ENCODE measurements at regions not wholly inside any gene's neighbourhood (a gene's known extent, or its start where the extent isn't known, plus 50 kb on each side); places are given as distances from the start of the nearest gene placed in this dataset.

- no peak for DNase-seq (ENCODE audit: low spot score)
Measured at GRCh38 chr6:21997119-21998037, 299.5 kb downstream of the PRL start.

- DNase-seq (ENCODE audit: low spot score): no peak
Measured at GRCh38 chr6:21998582-21998981, 298.3 kb downstream of the PRL start.

- DNase-seq (ENCODE audit: low spot score): peak; percentile 18
Measured at GRCh38 chr6:21999012-21999528, 297.8 kb downstream of the PRL start.

- no peak for DNase-seq (ENCODE audit: low spot score)
Measured at GRCh38 chr6:21999741-22000140, 297.1 kb downstream of the PRL start.

GRCh38 chr6:22001396-22002027 lies 295.3 kb downstream of the PRL start:
- no peak for DNase-seq (ENCODE audit: low spot score)

- DNase-seq (ENCODE audit: low spot score): no peak
Measured at GRCh38 chr6:22003287-22003686, 293.5 kb downstream of the PRL start.

GRCh38 chr6:22006795-22007194 lies 290.0 kb downstream of the PRL start:
- DNase-seq (ENCODE audit: low spot score): no peak

GRCh38 chr6:22007469-22007868 lies 289.4 kb downstream of the PRL start:
- no peak for DNase-seq (ENCODE audit: low spot score)

GRCh38 chr6:22008248-22008836 lies 288.5 kb downstream of the PRL start:
- DNase-seq (ENCODE audit: low spot score): no peak

GRCh38 chr6:22010102-22010501 lies 286.7 kb downstream of the PRL start:
- no peak for DNase-seq (ENCODE audit: low spot score)

- no peak for DNase-seq (ENCODE audit: low spot score)
Measured at GRCh38 chr6:22015216-22015615, 281.6 kb downstream of the PRL start.

- no peak for DNase-seq (ENCODE audit: low spot score)
Measured at GRCh38 chr6:22015944-22016343, 280.9 kb downstream of the PRL start.

- DNase-seq (ENCODE audit: low spot score): no peak
Measured at GRCh38 chr6:22017272-22017671, 279.6 kb downstream of the PRL start.

- no peak for DNase-seq (ENCODE audit: low spot score)
Measured at GRCh38 chr6:22017766-22018165, 279.1 kb downstream of the PRL start.

GRCh38 chr6:22019857-22020256 lies 277.0 kb downstream of the PRL start:
- DNase-seq (ENCODE audit: low spot score): no peak

- DNase-seq (ENCODE audit: low spot score): peak; percentile 31
Measured at GRCh38 chr6:22020299-22021003, 276.4 kb downstream of the PRL start.

GRCh38 chr6:22021966-22022365 lies 274.9 kb downstream of the PRL start:
- no peak for DNase-seq (ENCODE audit: low spot score)

GRCh38 chr6:22023937-22024336 lies 272.9 kb downstream of the PRL start:
- no peak for DNase-seq (ENCODE audit: low spot score)

- no peak for DNase-seq (ENCODE audit: low spot score)
Measured at GRCh38 chr6:22024973-22025467, 271.8 kb downstream of the PRL start.

- peak; percentile 42 for DNase-seq (ENCODE audit: low spot score)
Measured at GRCh38 chr6:22025468-22026163, 271.2 kb downstream of the PRL start.

- DNase-seq (ENCODE audit: low spot score): no peak
Measured at GRCh38 chr6:22026164-22026678, 270.6 kb downstream of the PRL start.
